NT2/D1 (cell line): ENCODE measurements at regions not wholly inside any gene's neighbourhood (a gene's known extent, or its start where the extent isn't known, plus 50 kb on each side); places are given as distances from the start of the nearest gene placed in this dataset.

Source experiments
- DNase-seq: peaks from one replicate; pipeline ENCODE4 v3.0.0-alpha.2; 2011; ENCODE audit warnings: low read depth, low spot score
- H3K27me3 ChIP-seq: 2 replicates; pipeline ENCODE4 v1.6.0; 2011; ENCODE audit warnings: mild to moderate bottlenecking; ENCODE audit not compliant: insufficient read length, insufficient read depth
- H3K36me3 ChIP-seq: 2 replicates; pipeline ENCODE4 v1.6.1; 2011; ENCODE audit warnings: mild to moderate bottlenecking, low read length, mixed read lengths; ENCODE audit not compliant: insufficient read depth, insufficient read length
- H3K4me1 ChIP-seq: 2 replicates; pipeline ENCODE4 v1.5.1; 2011; ENCODE audit not compliant: insufficient read depth, insufficient read length
- H3K4me3 ChIP-seq: 2 replicates; pipeline ENCODE4 v1.5.1; 2011; ENCODE audit warnings: low read depth; ENCODE audit not compliant: insufficient read length
- H3K9ac ChIP-seq: 2 replicates; pipeline ENCODE4 v1.6.0; 2011; ENCODE audit warnings: low read depth; ENCODE audit not compliant: insufficient read length
- H3K9me3 ChIP-seq: 2 replicates; pipeline ENCODE4 v1.5.1; 2011; ENCODE audit warnings: mild to moderate bottlenecking, low read length; ENCODE audit not compliant: insufficient read depth
- SUZ12 ChIP-seq: IDR thresholded peaks from 2 replicates; pipeline ENCODE4 v1.6.1; 2011; ENCODE audit not compliant: insufficient read length, insufficient read depth; ENCODE audit errors: extremely low read depth
- YY1 ChIP-seq: IDR thresholded peaks from 2 replicates; pipeline ENCODE4 v1.6.1; 2011; ENCODE audit not compliant: insufficient read length, insufficient read depth
- ZNF274 ChIP-seq: IDR thresholded peaks from 2 replicates; pipeline ENCODE4 v1.6.1; 2011; ENCODE audit warnings: mild to moderate bottlenecking, low read depth, low read length

DNA sequence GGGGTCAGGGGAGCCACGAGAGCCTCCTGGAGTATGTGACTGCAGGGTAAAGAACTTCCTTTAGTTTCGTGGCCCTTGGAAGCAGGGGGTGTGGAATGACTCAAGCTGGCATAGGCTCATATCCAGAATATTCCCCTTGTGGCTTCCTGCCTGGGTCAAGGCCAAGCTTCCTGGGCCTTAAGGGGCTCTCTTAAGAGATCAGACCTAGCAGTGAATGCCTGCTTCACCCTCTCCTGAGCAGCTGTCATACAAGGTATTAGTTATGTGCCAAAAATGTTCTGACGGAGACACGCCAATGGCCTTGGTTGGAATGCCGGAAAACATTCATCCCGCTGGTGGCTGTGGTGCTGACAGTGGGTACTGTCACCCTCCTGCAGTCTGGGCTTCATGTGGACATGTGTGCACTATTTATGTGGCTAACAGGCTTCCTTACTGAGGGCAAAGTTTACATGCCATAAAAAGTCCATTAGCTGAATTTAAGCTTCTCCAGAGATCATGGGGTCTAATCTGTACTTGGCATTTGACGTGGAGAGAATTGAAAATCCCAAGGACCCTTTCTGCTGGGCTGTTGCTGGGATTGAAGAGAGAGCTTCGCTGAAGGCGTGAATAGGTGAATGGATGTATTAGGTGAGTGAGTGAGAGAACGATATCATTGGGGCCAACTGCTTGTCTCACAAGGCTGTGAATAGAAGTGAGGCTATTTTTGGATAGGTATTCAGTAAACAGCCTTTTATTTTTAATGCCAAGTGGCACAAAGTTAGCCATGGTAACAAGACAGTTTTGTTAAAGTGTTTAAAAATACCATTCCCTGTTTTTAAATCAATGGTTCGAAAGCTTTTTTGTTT is 156.8 kb downstream of the MACROH2A1 start:
- Histone ChIP-seq H3K4me1 (peaks cover 17% of the 10 kb centered on the region), H3K27me3 (peaks cover 3% of the 10 kb centered on the region), H3K9ac (no peak overlapping the region), H3K9me3 (no peaks in the 10 kb centered on the region), H3K36me3 (no peaks in the 10 kb centered on the region), H3K4me3 (no peak overlapping the region)
- TF ChIP-seq YY1 (no peak), SUZ12 (no peak), ZNF274 (no peak)
- no peak for DNase-seq

DNA sequence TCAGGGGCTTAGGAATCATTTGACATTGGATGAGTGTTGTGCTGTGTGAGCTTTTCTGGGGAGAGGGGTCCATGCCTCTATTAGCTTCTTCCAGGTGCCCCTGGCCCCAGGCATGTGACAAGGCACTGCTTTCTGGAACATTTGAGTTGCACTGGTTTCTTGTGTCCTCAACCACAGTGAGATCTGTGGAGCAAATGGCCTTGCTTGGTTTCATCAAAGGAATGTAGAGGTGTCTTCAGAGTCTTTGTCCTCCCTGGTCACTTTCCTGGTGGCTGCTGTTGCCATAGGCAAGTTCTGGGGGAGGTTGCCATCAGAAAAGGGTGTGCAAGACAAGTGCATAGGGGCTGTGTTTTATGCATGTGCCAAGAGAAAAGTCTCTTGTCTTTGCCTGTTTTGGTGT is 157.5 kb downstream of the MACROH2A1 start:
- TF ChIP-seq YY1 = no peak
- TF ChIP-seq ZNF274 = no peak
- no peak for TF ChIP-seq SUZ12
- no peaks in the 10 kb centered on the region for H3K36me3 ChIP-seq
- peaks cover 13% of the 10 kb centered on the region for H3K4me1 ChIP-seq
- DNase-seq = no peak
- no peak overlapping the region for H3K4me3 ChIP-seq
- no peaks in the 10 kb centered on the region for H3K9me3 ChIP-seq
- H3K9ac ChIP-seq = no peak overlapping the region
- H3K27me3 ChIP-seq = peaks cover 3% of the 10 kb centered on the region

DNA sequence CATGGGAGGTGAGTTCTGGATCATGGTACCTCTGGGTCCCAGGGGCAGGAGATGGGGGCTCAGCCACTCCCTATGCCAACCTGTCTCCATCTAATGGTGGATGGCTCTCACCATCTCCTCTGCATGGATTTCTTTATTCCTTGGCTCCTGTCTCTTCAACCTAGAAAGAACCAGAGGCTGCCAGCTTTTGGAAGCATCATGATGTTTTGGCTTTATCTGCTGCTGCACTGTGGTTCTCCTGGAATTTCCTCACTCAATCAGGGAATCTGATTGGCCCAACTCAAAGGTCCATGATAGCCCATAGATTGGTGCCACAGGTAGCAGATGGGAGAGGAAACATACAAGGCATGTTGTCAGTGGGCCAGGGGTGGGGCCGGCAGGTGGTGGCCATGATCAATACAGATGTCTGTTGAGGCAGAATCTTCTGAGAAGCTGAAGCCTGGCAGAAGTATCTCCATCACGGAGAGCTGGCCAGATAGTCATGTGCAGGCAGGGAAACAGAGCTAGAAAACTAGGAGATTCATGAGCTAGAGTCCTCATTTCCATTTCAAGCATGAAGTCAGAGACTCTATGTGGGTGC is 158.2 kb downstream of the MACROH2A1 start:
- Histone ChIP-seq H3K27me3 (peaks cover 3% of the 10 kb centered on the region), H3K36me3 (no peaks in the 10 kb centered on the region), H3K4me3 (no peak overlapping the region), H3K9me3 (no peaks in the 10 kb centered on the region), H3K9ac (no peak overlapping the region), H3K4me1 (peaks cover 8% of the 10 kb centered on the region)
- TF ChIP-seq YY1 (no peak), SUZ12 (no peak), ZNF274 (no peak)
- no peak for DNase-seq

DNA sequence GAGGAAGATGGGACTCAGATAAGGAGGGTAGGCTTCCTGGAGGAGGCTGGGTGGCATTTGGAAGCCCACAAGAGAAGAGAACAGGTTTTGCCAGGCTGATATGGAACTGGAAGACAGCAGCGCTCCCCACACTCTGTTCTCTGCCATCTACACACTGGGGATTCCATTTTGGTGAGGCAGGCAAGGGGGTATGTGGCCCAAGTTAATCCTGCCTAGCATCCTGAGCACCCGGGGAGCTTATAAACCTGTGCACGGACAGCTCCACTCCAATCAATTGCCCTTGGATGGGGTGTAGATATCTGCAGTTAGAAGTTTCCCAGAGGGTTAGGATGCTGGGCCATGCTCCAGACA is 158.8 kb downstream of the MACROH2A1 start:
- TF ChIP-seq ZNF274 (no peak), SUZ12 (no peak), YY1 (no peak)
- Histone ChIP-seq H3K9me3 (no peaks in the 10 kb centered on the region), H3K4me3 (no peak overlapping the region), H3K9ac (no peak overlapping the region), H3K4me1 (peaks cover 4% of the 10 kb centered on the region), H3K36me3 (no peaks in the 10 kb centered on the region), H3K27me3 (no peaks in the 10 kb centered on the region)
- no peak for DNase-seq

DNA sequence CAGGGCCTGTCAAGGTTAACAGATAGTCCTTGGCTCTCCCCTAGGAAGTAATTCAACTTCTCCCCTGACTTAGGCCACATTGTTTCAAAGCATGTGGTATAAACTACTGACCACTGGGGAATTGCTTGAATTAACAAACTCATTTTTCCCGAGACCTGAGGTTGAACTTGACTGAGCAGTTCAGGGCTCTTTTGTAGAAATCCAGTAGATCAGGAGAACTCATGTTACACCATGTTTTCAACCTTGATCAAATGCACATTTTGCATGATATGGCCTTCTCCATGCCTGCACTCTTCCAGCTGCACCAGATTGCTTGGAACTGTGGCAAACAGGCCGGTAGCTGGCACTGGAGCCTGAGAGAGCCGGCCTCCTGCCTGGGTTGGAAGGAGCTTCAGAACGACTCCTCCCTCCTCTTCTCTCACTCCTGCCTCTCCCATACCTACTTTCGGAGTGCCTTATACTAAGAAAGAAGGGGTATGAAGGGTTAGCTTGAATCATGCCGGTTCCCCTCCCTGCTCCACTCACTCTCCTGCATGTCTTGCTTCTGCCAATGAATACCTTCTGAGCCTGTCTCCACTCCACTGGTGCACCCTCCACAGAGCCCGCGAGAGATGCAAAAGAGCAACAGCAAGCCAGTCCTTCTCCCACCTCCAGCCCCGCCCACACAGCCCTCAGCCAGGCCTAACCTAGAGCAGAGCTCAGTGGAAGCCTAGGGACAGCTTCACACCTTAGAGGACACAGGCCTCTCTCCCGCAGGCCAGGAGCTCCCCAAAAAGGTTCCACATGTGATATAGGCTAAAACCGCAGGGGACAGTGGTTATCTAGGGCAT is 159.4 kb downstream of the MACROH2A1 start:
- no peaks in the 10 kb centered on the region for H3K9me3 ChIP-seq
- no peak overlapping the region for H3K4me3 ChIP-seq
- peaks cover 4% of the 10 kb centered on the region for H3K4me1 ChIP-seq
- H3K27me3 ChIP-seq = no peaks in the 10 kb centered on the region
- TF ChIP-seq SUZ12 (no peak), YY1 (no peak), ZNF274 (no peak)
- no peak for DNase-seq
- H3K9ac ChIP-seq = no peak overlapping the region
- no peaks in the 10 kb centered on the region for H3K36me3 ChIP-seq

DNA sequence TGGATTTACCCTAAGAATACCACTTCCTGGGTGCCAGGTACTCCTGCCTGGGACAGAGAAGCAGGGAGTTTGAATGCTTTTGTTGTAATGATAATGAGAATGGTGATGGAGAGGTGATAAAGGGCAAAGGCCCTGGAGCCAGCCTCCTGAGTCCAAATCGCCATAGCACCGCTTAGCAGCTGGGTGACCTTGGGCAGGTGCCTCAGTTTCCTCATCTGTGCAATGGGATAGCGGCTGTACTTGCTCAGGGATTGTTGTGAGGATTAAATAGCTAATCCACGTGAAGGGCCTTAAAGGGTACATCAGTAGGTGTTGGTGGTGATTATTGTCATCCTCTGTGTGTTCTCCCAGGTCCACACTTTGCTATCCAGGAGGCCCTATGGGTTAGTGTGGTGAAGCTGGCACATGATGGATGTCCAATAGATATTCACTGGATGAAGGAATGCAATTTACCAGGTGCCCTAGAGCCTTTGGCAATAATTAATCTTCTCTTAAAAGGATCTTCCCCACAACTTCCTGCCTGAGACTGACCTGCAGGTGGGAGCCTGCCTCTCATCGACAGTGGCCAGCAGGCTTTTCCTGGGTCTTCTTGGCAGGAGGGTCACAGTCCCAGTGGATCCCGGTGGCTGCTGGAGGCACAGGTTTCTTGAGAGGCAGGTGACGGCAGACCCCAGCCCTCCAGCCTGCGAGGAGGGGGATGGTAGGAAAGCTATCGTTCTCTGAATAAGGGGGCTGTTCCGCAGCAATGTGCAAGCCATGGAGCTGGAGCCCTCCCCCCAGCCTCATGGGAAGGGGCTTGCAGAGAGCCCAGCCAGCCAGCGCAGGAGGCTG is 160.2 kb downstream of the MACROH2A1 start:
- no peak for DNase-seq
- Histone ChIP-seq H3K36me3 (no peaks in the 10 kb centered on the region), H3K4me1 (peaks cover 4% of the 10 kb centered on the region), H3K9ac (no peak overlapping the region), H3K27me3 (no peaks in the 10 kb centered on the region), H3K4me3 (no peak overlapping the region), H3K9me3 (no peaks in the 10 kb centered on the region)
- TF ChIP-seq YY1 = no peak
- no peak for TF ChIP-seq SUZ12
- TF ChIP-seq ZNF274 = no peak

DNA sequence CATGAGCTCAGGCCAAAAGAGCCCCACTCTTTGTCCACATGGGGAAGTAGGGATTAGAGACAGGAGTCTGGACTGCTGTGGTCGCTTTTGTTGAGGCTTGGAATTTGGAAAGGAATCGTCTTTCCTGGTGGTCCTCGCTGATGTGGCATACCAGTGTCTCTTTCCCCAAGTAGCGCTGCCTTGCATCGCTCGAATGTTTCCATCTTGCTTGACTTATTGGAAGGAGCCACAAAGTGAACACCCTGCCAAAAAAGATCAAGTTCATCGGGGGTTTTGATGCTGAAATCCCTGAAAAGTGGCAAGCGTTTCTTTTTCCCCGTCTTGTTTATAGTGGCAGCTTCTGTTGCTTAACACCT is 161.3 kb downstream of the MACROH2A1 start:
- Histone ChIP-seq H3K9ac (no peak overlapping the region), H3K4me1 (peaks cover 4% of the 10 kb centered on the region), H3K4me3 (no peak overlapping the region), H3K27me3 (no peaks in the 10 kb centered on the region), H3K9me3 (no peaks in the 10 kb centered on the region), H3K36me3 (no peaks in the 10 kb centered on the region)
- TF ChIP-seq ZNF274 (no peak), YY1 (no peak), SUZ12 (no peak)
- DNase-seq = no peak
